Activated T-cell treated with anti-CD3 and anti-CD28 coated beads, Interleukin-2, amount 50 U/mL, for 4 hours (primary cell): ENCODE measurements at regions not wholly inside any gene's neighbourhood (a gene's known extent, or its start where the extent isn't known, plus 50 kb on each side); places are given as distances from the start of the nearest gene placed in this dataset.

Experiments used
- ATAC-seq, 2 donors: fragments of 200-7000 bp; cut with Tn5 transposase; one replicate each; pipeline ENCODE4 v1.10.0; 2021
- DNase-seq: peaks from one replicate; pipeline ENCODE4 v3.0.0-alpha.2; 2020
- H3K27me3 Mint-ChIP-seq: one replicate; pipeline ENCODE4 v1.8.0; 2021; ENCODE audit warnings: low read depth, mixed read lengths
- H3K36me3 Mint-ChIP-seq: one replicate; pipeline ENCODE4 v1.8.0; 2022; ENCODE audit warnings: mixed read lengths; ENCODE audit not compliant: insufficient read depth
- H3K4me1 Mint-ChIP-seq: one replicate; pipeline ENCODE4 v1.8.0; 2021; ENCODE audit warnings: low read depth, mixed read lengths
- H3K4me3 Mint-ChIP-seq: one replicate; pipeline ENCODE4 v1.8.0; 2021; ENCODE audit warnings: mild to moderate bottlenecking, moderate library complexity, mixed read lengths
- H3K9me3 Mint-ChIP-seq: one replicate; pipeline ENCODE4 v1.8.0; 2021; ENCODE audit warnings: mixed read lengths

- Mint-ChIP-seq H3K36me3 (no peaks in the 10 kb centered on the region), H3K9me3 (no peaks in the 10 kb centered on the region), H3K4me1 (no peaks in the 10 kb centered on the region), H3K27me3 (peaks cover 4% of the 10 kb centered on the region), H3K4me3 (no peak overlapping the region)
- no peak for ATAC-seq
- DNase-seq, result no peak
These were observed 254.1 kb upstream of the DAPK1 start for GRCh38 chr9:87243602-87244001.

GRCh38 chr9:87245271-87245670 lies 252.4 kb upstream of the DAPK1 start:
- DNase-seq (no peak), ATAC-seq (no peak)
- Mint-ChIP-seq H3K36me3 (no peaks in the 10 kb centered on the region), H3K9me3 (no peaks in the 10 kb centered on the region), H3K4me1 (no peaks in the 10 kb centered on the region), H3K4me3 (no peak overlapping the region), H3K27me3 (peaks cover 4% of the 10 kb centered on the region)

GRCh38 chr9:87247097-87247496 lies 250.6 kb upstream of the DAPK1 start:
- Mint-ChIP-seq H3K27me3 (no peaks in the 10 kb centered on the region), H3K9me3 (no peaks in the 10 kb centered on the region), H3K4me3 (no peak overlapping the region), H3K4me1 (no peaks in the 10 kb centered on the region), H3K36me3 (no peaks in the 10 kb centered on the region)
- no peak for DNase-seq
- no peak for ATAC-seq

- ATAC-seq (no peak), DNase-seq (no peak)
- no peaks in the 10 kb centered on the region for H3K9me3 Mint-ChIP-seq
- no peaks in the 10 kb centered on the region for H3K27me3 Mint-ChIP-seq
- H3K4me3 Mint-ChIP-seq, result no peak overlapping the region
- H3K36me3 Mint-ChIP-seq, result no peaks in the 10 kb centered on the region
- no peaks in the 10 kb centered on the region for H3K4me1 Mint-ChIP-seq
These were observed 248.6 kb upstream of the DAPK1 start for GRCh38 chr9:87249029-87249428.

- Mint-ChIP-seq H3K27me3 (no peaks in the 10 kb centered on the region), H3K9me3 (no peaks in the 10 kb centered on the region), H3K4me3 (no peak overlapping the region), H3K4me1 (no peaks in the 10 kb centered on the region), H3K36me3 (no peaks in the 10 kb centered on the region)
- DNase-seq (no peak), ATAC-seq (no peak)
These were observed 247.5 kb upstream of the DAPK1 start for GRCh38 chr9:87250205-87250604.

GRCh38 chr9:87255431-87256155 lies 242.1 kb upstream of the DAPK1 start:
- DNase-seq, result no peak
- ATAC-seq, result no peak
- Mint-ChIP-seq H3K36me3 (no peaks in the 10 kb centered on the region), H3K9me3 (no peaks in the 10 kb centered on the region), H3K4me1 (no peaks in the 10 kb centered on the region), H3K4me3 (no peak overlapping the region), H3K27me3 (no peaks in the 10 kb centered on the region)

- Mint-ChIP-seq H3K27me3 (no peaks in the 10 kb centered on the region), H3K9me3 (no peaks in the 10 kb centered on the region), H3K36me3 (no peaks in the 10 kb centered on the region), H3K4me1 (no peaks in the 10 kb centered on the region), H3K4me3 (no peak overlapping the region)
- DNase-seq (no peak), ATAC-seq (no peak)
These were observed 240.7 kb upstream of the DAPK1 start for GRCh38 chr9:87256973-87257372.

GRCh38 chr9:87259543-87260518 lies 237.8 kb upstream of the DAPK1 start:
- Mint-ChIP-seq H3K4me3 (no peak overlapping the region), H3K4me1 (no peaks in the 10 kb centered on the region), H3K27me3 (no peaks in the 10 kb centered on the region), H3K36me3 (no peaks in the 10 kb centered on the region), H3K9me3 (no peaks in the 10 kb centered on the region)
- DNase-seq (no peak), ATAC-seq (no peak)

- ATAC-seq, result no peak
These were observed 234.4 kb upstream of the DAPK1 start for GRCh38 chr9:87263291-87263690.

GRCh38 chr9:87266697-87267096 lies 231.0 kb upstream of the DAPK1 start:
- DNase-seq (no peak), ATAC-seq (no peak)
- no peak overlapping the region for H3K4me3 Mint-ChIP-seq
- no peaks in the 10 kb centered on the region for H3K9me3 Mint-ChIP-seq
- H3K4me1 Mint-ChIP-seq, result no peaks in the 10 kb centered on the region
- H3K27me3 Mint-ChIP-seq, result peaks cover 3% of the 10 kb centered on the region
- H3K36me3 Mint-ChIP-seq, result no peaks in the 10 kb centered on the region

More at GRCh38 chr9:87263291-87263690, 234.4 kb upstream of the DAPK1 start:
- Mint-ChIP-seq H3K36me3 (no peaks in the 10 kb centered on the region), H3K4me1 (no peaks in the 10 kb centered on the region), H3K27me3 (no peaks in the 10 kb centered on the region), H3K9me3 (no peaks in the 10 kb centered on the region), H3K4me3 (no peak overlapping the region)
- DNase-seq, result no peak

- DNase-seq, result no peak
- ATAC-seq, result no peak
- Mint-ChIP-seq H3K36me3 (no peaks in the 10 kb centered on the region), H3K4me1 (peaks cover 5% of the 10 kb centered on the region), H3K27me3 (peaks cover 3% of the 10 kb centered on the region), H3K9me3 (no peaks in the 10 kb centered on the region), H3K4me3 (no peak overlapping the region)
These were observed 230.2 kb upstream of the DAPK1 start for GRCh38 chr9:87267251-87268070.

GRCh38 chr9:87269296-87270176 lies 228.1 kb upstream of the DAPK1 start:
- Mint-ChIP-seq H3K9me3 (no peaks in the 10 kb centered on the region), H3K27me3 (peaks cover 3% of the 10 kb centered on the region), H3K4me1 (peaks cover 6% of the 10 kb centered on the region), H3K36me3 (no peaks in the 10 kb centered on the region), H3K4me3 (no peak overlapping the region)
- no peak for DNase-seq
- no peak for ATAC-seq

- ATAC-seq, result no peak
- no peaks in the 10 kb centered on the region for H3K36me3 Mint-ChIP-seq
- peaks cover 9% of the 10 kb centered on the region for H3K4me1 Mint-ChIP-seq
- DNase-seq, result no peak
- H3K9me3 Mint-ChIP-seq, result no peaks in the 10 kb centered on the region
- peaks cover 4% of the 10 kb centered on the region for H3K27me3 Mint-ChIP-seq
- H3K4me3 Mint-ChIP-seq, result no peak overlapping the region
These were observed 227.3 kb upstream of the DAPK1 start for GRCh38 chr9:87270221-87270847.
